T-helper 17 cell (primary cell): ENCODE measurements at regions not wholly inside any gene's neighbourhood (a gene's known extent, or its start where the extent isn't known, plus 50 kb on each side); places are given as distances from the start of the nearest gene placed in this dataset.
"Not testable (repeated sequence)": the region's sequence is repeated elsewhere in the genome, so short reads cannot be mapped to it uniquely, and the experiment has no call there.

Experiments
- ATAC-seq: fragments of 150-1000 bp; cut with Tn5 transposase; 2 replicates; pipeline ENCODE4 v1.10.0; 2021; ENCODE audit warnings: mild to moderate bottlenecking, moderate library complexity
- DNase-seq, 3 donors: peaks; one replicate each; pipeline versions ENCODE4 v3.0.0 to v3.0.0-alpha.2; 2020 to 2021
- H3K9me3 ChIP-seq: one replicate; pipeline ENCODE4 v1.7.0; 2013; ENCODE audit warnings: low read length, mild to moderate bottlenecking; ENCODE audit not compliant: control insufficient read depth, poor library complexity, severe bottlenecking
- H3K27ac Mint-ChIP-seq: one replicate; pipeline ENCODE4 v1.8.0; 2022; ENCODE audit warnings: mild to moderate bottlenecking, moderate library complexity, mixed read lengths
- H3K27me3 Mint-ChIP-seq: one replicate; pipeline ENCODE4 v1.8.0; 2022; ENCODE audit warnings: mixed read lengths
- H3K36me3 Mint-ChIP-seq: one replicate; pipeline ENCODE4 v1.8.0; 2022; ENCODE audit warnings: low read depth, mixed read lengths
- H3K4me1 Mint-ChIP-seq: one replicate; pipeline ENCODE4 v1.8.0; 2022; ENCODE audit warnings: mild to moderate bottlenecking, mixed read lengths
- H3K4me3 Mint-ChIP-seq: one replicate; pipeline ENCODE4 v1.8.0; 2022; ENCODE audit warnings: mild to moderate bottlenecking, moderate library complexity, mixed read lengths

GRCh38 chr17:51347851-51348584, 87.7 kb downstream of the UTP18 start:
- H3K4me1 Mint-ChIP-seq, result no peaks in the 10 kb centered on the region
- peaks cover 47% of the 10 kb centered on the region for H3K27me3 Mint-ChIP-seq
- no peak overlapping the region for H3K4me3 Mint-ChIP-seq
- ATAC-seq (no peak), DNase-seq (no peak)
- H3K9me3 ChIP-seq, result no peaks in the 10 kb centered on the region
- peaks cover 2% of the 10 kb centered on the region for H3K36me3 Mint-ChIP-seq
- H3K27ac Mint-ChIP-seq, result no peak overlapping the region

GRCh38 chr17:51351080-51351479, 90.7 kb downstream of the UTP18 start:
- Mint-ChIP-seq H3K27me3 (peaks cover 59% of the 10 kb centered on the region), H3K27ac (no peak overlapping the region), H3K4me3 (no peak overlapping the region), H3K4me1 (peaks cover 2% of the 10 kb centered on the region), H3K36me3 (no peaks in the 10 kb centered on the region)
- ATAC-seq, result no peak
- no peaks in the 10 kb centered on the region for H3K9me3 ChIP-seq
- no peak for DNase-seq

GRCh38 chr17:51351890-51352289, 91.5 kb downstream of the UTP18 start:
- Mint-ChIP-seq H3K4me3 (no peak overlapping the region), H3K27ac (no peak overlapping the region), H3K36me3 (no peaks in the 10 kb centered on the region), H3K27me3 (peaks cover 66% of the 10 kb centered on the region), H3K4me1 (peaks cover 6% of the 10 kb centered on the region)
- ATAC-seq, result no peak
- no peaks in the 10 kb centered on the region for H3K9me3 ChIP-seq
- no peak for DNase-seq

- H3K36me3 Mint-ChIP-seq, result no peaks in the 10 kb centered on the region
- no peak overlapping the region for H3K27ac Mint-ChIP-seq
- H3K9me3 ChIP-seq, result no peaks in the 10 kb centered on the region
- no peak overlapping the region for H3K4me3 Mint-ChIP-seq
- H3K4me1 Mint-ChIP-seq, result peaks cover 6% of the 10 kb centered on the region
- peaks cover 61% of the 10 kb centered on the region for H3K27me3 Mint-ChIP-seq
- no peak for DNase-seq
- ATAC-seq, result no peak
These were observed 92.5 kb downstream of the UTP18 start for GRCh38 chr17:51352798-51353197.

GRCh38 chr17:51353296-51353695, 93.0 kb downstream of the UTP18 start:
- no peak overlapping the region for H3K4me3 Mint-ChIP-seq

GRCh38 chr17:51354936-51355335, 94.6 kb downstream of the UTP18 start:
- no peaks in the 10 kb centered on the region for H3K36me3 Mint-ChIP-seq
- peaks cover 6% of the 10 kb centered on the region for H3K4me1 Mint-ChIP-seq
- peaks cover 66% of the 10 kb centered on the region for H3K27me3 Mint-ChIP-seq
- H3K27ac Mint-ChIP-seq, result no peak overlapping the region
- H3K9me3 ChIP-seq, result no peaks in the 10 kb centered on the region
- no peak for DNase-seq
- no peak for ATAC-seq
- no peak overlapping the region for H3K4me3 Mint-ChIP-seq

More at GRCh38 chr17:51353296-51353695, 93.0 kb downstream of the UTP18 start:
- no peaks in the 10 kb centered on the region for H3K9me3 ChIP-seq
- H3K27me3 Mint-ChIP-seq, result peaks cover 65% of the 10 kb centered on the region
- no peaks in the 10 kb centered on the region for H3K36me3 Mint-ChIP-seq
- no peak for ATAC-seq
- H3K4me1 Mint-ChIP-seq, result peaks cover 6% of the 10 kb centered on the region
- H3K27ac Mint-ChIP-seq, result no peak overlapping the region
- no peak for DNase-seq

- H3K9me3 ChIP-seq, result no peaks in the 10 kb centered on the region
- Mint-ChIP-seq H3K4me1 (peaks cover 6% of the 10 kb centered on the region), H3K27me3 (peaks cover 71% of the 10 kb centered on the region), H3K36me3 (no peaks in the 10 kb centered on the region), H3K4me3 (no peak overlapping the region), H3K27ac (no peak overlapping the region)
- DNase-seq (no peak), ATAC-seq (no peak)
These were observed 95.4 kb downstream of the UTP18 start for GRCh38 chr17:51355441-51356410.

- Mint-ChIP-seq H3K4me3 (no peak overlapping the region), H3K27ac (no peak overlapping the region), H3K4me1 (peaks cover 6% of the 10 kb centered on the region), H3K27me3 (peaks cover 58% of the 10 kb centered on the region), H3K36me3 (no peaks in the 10 kb centered on the region)
- no peak for DNase-seq
- no peaks in the 10 kb centered on the region for H3K9me3 ChIP-seq
- ATAC-seq, result no peak
These were observed 98.7 kb downstream of the UTP18 start for GRCh38 chr17:51359055-51359454.

GRCh38 chr17:51362811-51363585, 102.7 kb downstream of the UTP18 start:
- Mint-ChIP-seq H3K27ac (no peak overlapping the region), H3K4me1 (peaks cover 11% of the 10 kb centered on the region), H3K4me3 (no peak overlapping the region), H3K36me3 (peaks cover 2% of the 10 kb centered on the region), H3K27me3 (peaks cover 32% of the 10 kb centered on the region)
- DNase-seq (no peak), ATAC-seq (no peak)
- H3K9me3 ChIP-seq, result no peaks in the 10 kb centered on the region

- H3K27ac Mint-ChIP-seq, result peak overlapping the region; percentile 51
- H3K36me3 Mint-ChIP-seq, result peaks cover 2% of the 10 kb centered on the region
- peaks cover 11% of the 10 kb centered on the region for H3K4me1 Mint-ChIP-seq
- no peak overlapping the region for H3K4me3 Mint-ChIP-seq
- H3K9me3 ChIP-seq, result no peaks in the 10 kb centered on the region
- no peak for DNase-seq
- H3K27me3 Mint-ChIP-seq, result peaks cover 27% of the 10 kb centered on the region
- ATAC-seq, result no peak
These were observed 104.7 kb downstream of the UTP18 start for GRCh38 chr17:51365090-51365489.

- H3K9me3 ChIP-seq, result no peaks in the 10 kb centered on the region
- H3K4me3 Mint-ChIP-seq, result no peak overlapping the region
- DNase-seq, result no peak
- H3K36me3 Mint-ChIP-seq, result peaks cover 2% of the 10 kb centered on the region
- peaks cover 16% of the 10 kb centered on the region for H3K4me1 Mint-ChIP-seq
- ATAC-seq, result no peak
- H3K27ac Mint-ChIP-seq, result no peak overlapping the region
- peaks cover 19% of the 10 kb centered on the region for H3K27me3 Mint-ChIP-seq
These were observed 106.5 kb downstream of the UTP18 start for GRCh38 chr17:51366866-51367265.

- ATAC-seq, DNase-seq, H3K4me3 Mint-ChIP-seq, H3K27ac Mint-ChIP-seq, H3K9me3 ChIP-seq, H3K36me3 Mint-ChIP-seq: not testable (repeated sequence)
- Mint-ChIP-seq H3K27me3 (peaks cover 11% of the 10 kb centered on the region), H3K4me1 (peaks cover 19% of the 10 kb centered on the region)
These were observed 107.5 kb downstream of the UTP18 start for GRCh38 chr17:51367836-51368235.

GRCh38 chr17:51371732-51372151, 111.4 kb downstream of the UTP18 start:
- peak in 2 of 3 donors; percentile 27 to 39 for DNase-seq
- H3K9me3 ChIP-seq, result no peaks in the 10 kb centered on the region
- Mint-ChIP-seq H3K36me3 (peaks cover under 1% of the 10 kb centered on the region), H3K4me3 (no peak overlapping the region), H3K4me1 (peaks cover 12% of the 10 kb centered on the region), H3K27me3 (peaks cover 13% of the 10 kb centered on the region), H3K27ac (peak overlapping the region; percentile 83)
- ATAC-seq, result peak; percentile 86
